Upper lobe of left lung (tissue), 4 donors: ENCODE measurements at regions not wholly inside any gene's neighbourhood (a gene's known extent, or its start where the extent isn't known, plus 50 kb on each side); places are given as distances from the start of the nearest gene placed in this dataset.

Experiments used
- CTCF ChIP-seq, 6 experiments: fragments of 450-650 bp in 4 of 6; fragments of 200-600 bp in 2 of 6; sonication (generic) in 2 of 6; IDR thresholded peaks; one replicate each; pipeline ENCODE4 v1.5.1; 2016 to 2019; ENCODE audit warnings: antibody characterized with exemption in 6 of 6
- EP300 ChIP-seq, 4 donors: sonication (generic); formaldehyde crosslinking; IDR thresholded peaks; one replicate each; pipeline ENCODE4 v1.5.1; 2017; ENCODE audit warnings: antibody characterized with exemption in 4 of 4, control low read depth in 2 of 4
- POLR2A ChIP-seq, 4 donors: fragments of 450-650 bp; IDR thresholded peaks; one replicate each; pipeline ENCODE4 v1.5.1; 2016 to 2017; ENCODE audit warnings: antibody characterized with exemption in 4 of 4, mild to moderate bottlenecking in 2 of 4
- POLR2AphosphoS5 ChIP-seq, 2 donors: sonication (generic); formaldehyde crosslinking; IDR thresholded peaks; one replicate each; pipeline ENCODE4 v1.5.1; 2017; ENCODE audit warnings: antibody characterized with exemption in 2 of 2

DNA sequence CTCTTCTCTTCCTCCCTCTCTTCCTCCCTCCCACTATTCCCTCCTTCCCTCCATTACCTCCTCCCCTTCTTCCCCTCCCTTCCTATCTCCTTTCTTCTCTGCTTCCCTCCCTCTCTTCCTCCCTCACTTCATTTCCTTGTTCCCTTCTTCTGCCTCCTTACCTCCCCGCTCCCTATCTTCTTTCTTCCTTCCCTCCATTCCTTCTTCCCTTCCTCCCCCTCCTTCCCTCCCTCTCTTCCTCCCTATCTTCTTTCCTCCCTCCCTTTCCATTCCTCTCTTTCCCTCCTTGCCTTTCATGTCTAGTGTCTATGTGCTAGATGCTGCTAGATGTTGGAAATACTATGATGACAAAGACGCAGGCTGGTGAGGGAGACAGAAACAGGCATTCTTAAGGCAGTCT, 246.0 kb downstream of the TDRD15 start:
- no peak for TF ChIP-seq CTCF (IDR thresholded peaks at IDR 0.05)
- TF ChIP-seq POLR2AphosphoS5 (IDR thresholded peaks at IDR 0.05) = no peak
- TF ChIP-seq POLR2A (IDR thresholded peaks at IDR 0.05) = no peak
- TF ChIP-seq EP300 (IDR thresholded peaks at IDR 0.05) = no peak
